Tongue (tissue), 1 donor: ENCODE measurements at regions not wholly inside any gene's neighbourhood (a gene's known extent, or its start where the extent isn't known, plus 50 kb on each side); places are given as distances from the start of the nearest gene placed in this dataset.
"Not testable (repeated sequence)": the region's sequence is repeated elsewhere in the genome, so short reads cannot be mapped to it uniquely, and the experiment has no call there.

ENCODE experiments used
- DNase-seq: peaks from one replicate; pipeline ENCODE4 v3.0.0-alpha.2; 2015

DNA sequence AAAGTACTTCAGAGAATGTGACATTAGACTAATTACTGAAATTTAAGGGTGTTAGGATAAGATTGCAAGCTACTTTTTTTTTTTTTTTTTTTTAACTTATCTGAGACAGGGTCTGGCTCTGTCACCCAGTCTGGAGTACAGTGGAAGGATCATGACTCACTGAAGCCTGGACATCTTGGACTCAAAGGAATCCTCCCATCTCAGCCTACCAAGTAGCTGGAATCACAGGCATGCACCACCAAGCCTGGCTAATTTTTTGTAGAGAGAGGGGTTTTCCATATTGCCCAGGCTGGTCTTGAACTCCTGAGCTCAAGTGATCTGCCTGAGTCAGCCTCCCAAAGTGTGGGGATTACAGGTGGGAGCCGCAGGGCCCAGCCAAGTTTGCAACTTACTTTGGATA, 1246.0 kb upstream of the ZEB2 start:
- no peak for DNase-seq

DNA sequence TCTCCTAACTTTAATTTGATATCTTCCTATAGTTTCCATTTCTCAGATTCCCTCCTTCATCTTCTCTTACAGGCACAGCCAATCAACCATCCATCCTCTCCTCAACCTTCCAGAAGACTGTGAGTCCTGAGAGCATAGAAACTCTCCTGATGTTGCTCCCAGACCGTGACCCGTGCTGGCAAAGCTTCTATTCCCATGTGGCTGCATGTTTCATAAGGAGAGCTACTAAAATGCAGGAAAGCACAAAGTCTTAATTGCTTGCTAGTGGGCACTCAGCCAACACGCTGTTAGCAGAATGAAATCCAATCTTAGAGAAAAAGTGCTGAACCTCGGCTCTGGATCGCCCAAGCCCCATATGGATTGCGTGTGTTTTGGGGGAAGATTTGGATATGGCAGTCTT, 1244.7 kb upstream of the ZEB2 start:
- peak; percentile 78 for DNase-seq

DNA sequence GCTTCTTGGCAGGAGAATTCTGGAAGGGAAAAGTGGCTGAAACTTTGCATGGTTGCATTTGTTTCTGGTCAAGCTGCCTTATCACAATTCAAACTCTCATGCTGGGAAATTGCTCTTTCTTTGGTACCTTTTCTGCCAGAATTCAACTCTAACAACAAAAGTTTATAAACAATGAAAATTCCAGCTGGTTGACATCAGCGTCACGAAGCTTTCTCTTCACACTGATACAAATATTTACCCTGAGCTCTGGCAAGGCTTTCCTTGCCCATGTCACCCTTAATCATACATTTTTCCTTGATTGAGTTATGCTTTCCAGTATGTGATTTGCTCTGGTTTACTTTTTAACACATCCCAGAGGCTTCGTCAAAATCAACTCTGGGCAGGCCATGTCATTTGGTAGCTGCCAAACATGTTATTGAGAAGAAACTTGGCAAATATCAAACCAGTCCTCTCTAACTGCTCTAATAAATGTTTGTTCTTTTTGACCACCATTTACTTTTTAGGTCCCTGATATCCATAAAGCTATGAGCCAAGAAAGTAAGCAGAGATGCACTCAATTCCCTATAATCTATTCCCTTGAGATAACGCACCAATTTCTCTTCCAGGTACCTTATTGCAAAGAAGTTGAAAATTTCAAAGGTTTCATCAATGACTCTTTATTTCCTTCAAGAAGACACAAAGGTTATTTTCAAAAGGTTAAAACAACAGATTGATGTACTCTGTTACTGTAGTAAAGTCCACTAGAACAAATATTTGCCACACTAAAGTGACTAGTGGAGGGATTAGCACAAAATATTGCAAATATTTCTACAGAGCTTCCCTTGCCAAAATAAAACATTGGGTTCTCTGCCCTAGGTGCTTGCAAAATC, 1241.1 kb upstream of the ZEB2 start:
- DNase-seq = peak; percentile 64

DNA sequence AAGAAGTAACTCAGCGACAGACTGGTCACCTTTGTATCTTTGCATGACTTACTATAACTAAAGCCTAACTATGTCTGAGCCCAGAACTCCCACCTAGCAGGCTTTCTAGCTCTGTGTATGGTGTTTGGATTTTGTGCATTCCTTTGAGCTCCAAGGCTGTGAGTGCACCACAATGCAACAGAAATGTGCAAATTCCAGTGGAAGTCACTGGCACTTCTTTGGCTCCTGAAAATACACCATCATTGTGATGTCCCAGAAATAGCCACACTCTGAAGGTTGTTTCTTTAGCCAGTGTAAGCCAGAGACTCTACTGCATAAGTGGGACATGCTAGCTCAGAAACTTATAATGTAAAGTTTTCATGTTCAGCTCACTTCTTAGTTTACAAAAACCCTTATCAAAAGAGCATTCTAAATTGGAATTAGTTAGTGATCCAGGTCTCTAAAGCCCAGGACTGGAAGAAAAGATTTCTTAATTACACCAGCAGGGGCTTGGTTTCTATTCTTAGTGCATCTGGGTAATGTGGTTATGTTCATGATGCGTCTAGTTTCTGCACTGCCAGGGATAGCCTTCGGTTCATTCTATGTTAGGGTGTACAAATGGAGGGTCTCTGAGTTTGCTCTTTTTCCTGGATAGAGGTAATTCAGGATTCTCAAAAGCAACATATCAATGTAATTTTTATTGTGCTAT, 1239.5 kb upstream of the ZEB2 start:
- no peak for DNase-seq

DNA sequence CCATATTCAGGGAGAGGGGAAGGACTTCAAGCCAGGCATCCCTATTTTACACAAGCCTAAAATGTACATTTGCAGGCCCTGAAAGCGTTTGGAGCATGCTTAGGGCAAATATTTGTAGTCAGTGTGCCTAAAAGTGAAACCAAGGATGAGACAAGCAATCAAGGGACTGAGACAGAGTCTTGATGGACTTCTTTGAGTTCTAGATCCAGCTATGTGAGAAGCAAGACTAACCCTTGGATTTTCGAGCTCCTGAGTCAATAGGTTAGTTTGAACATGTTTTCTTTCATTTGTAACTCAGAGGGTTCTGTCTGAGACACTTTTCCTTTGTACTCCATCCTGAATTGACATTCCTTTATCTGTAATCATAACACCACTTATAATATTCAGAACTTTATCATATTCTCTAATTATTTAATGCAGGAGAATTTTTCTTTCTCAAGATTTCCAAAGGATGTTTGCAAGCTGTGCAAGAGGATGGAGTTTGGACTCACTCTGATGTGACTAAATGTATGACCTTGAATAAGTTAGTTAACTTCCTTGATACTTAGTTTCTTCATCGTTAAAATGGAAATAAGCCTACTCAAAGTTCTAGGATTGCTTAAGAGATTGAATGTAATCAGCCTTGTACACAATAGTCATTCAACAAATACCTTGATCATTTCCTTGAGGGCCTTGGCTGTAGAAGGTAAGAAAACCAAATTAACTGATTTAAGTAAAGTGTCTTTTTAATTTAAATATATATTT, 1237.8 kb upstream of the ZEB2 start:
- DNase-seq = no peak

DNA sequence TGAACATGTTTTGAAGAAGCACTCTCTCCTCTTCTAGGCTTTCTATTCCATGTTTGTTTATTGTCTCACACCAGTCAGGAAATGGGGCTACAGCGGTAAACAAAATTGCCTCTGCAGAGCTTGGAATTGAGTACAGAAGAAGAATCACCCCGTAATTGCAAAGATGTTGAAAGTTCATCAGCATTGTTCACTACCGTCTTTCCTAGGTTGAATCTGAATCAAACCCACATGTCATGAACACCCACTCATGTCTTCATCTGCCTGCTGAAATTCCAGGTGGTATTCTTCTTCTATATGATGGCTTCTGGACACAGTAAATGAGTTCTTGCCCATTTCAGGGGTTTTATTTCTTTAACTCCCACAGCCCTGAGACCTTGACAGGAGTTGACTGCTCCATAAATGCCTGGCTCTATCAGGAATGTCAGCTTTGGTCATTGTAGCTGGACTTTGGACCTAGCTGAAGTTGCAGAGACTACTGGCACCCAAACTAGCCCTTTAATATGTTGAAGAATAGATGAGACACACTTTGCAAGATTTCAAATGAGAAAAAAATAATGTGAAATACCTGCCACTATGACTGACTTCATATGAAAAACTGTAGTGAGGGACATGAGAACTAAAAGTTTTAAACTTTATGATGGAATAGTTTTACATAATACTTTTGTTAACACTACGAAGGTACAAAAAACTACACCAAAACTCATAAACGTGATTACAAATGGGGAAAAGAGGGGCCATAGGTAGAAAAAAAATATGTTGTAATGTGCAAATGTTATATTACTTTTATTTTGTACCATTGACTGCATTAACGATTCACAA, 1235.3 kb upstream of the ZEB2 start:
- no peak for DNase-seq

DNA sequence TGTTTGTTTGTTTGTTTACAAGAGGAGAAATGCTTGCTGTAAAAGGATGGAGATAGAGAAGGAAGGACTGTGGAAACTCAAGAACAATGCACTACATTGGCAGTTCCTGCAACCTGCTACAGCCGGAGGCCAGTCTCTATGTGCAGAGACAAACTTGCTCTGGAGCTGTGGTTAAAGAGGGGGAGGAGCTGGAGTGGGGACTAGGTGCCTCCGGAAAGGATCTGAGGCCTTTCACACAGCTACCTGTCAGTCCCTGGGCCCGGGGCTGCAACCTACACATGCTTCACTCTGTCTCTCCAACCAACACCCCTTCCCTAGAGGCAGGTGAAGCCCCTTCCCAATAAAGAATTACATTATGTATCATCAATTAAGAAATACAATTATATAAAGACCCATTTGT, 1234.0 kb upstream of the ZEB2 start:
- DNase-seq = no peak

DNA sequence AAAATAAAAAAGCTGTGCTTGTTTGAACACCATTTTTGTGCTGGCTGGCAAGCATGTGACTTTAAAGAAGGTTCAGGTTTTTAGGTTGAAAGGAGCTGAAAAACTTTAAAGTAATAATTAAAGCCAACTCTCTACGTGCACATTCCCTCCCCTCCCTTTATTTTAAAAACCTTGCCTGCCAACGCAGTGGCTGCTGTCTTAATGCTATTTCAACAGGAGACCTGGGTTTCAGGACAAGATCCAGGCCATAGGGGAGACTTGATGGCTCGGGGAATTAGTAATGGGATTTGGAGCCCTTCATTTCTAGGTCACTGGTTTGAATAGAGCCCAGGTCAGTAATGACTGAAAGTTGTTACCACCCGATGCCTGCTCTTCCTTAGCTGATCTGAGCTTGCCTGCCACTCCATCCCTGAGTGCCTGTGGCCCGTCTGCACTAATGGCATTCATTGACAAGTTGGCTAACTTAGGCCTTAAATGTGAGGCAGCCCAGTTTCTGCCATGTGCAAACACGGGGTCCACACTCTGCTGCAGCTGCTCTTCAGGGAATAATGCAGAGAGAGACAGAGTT, 1233.2 kb upstream of the ZEB2 start:
- DNase-seq = no peak

DNA sequence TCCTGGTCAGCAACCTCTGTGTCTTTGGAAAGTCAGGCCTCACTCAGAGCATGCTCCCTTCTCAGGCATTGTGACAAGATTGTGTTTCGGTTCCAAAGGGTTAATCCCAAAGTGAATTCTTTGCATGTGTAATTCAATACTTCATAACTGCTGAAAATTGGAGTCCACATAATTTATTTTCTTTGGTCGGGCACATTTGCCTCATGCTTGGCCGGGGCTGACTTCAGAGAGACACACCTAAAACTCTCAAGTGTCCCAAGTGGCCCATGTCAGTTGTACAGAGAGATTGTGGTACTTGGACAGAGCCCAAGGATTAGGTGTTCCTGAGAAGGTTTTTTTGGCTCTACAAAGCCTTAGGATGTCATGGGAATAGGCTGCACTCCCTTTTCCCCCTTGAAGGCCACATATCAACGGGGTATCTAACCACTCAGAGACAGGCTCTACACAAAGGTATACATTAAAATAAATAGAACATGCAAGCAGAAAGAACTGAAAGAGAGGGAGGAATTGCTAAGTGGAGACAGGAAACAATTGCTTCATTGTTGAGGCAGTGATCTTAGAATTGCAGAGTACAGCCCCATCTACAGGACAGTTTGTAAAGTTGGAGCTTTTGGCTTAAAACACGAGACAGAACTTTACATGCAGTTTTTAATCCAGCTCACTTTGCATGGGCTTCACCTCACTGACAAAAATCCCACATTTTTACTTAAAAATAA, 1232.3 kb upstream of the ZEB2 start:
- peak; percentile 87 for DNase-seq

DNA sequence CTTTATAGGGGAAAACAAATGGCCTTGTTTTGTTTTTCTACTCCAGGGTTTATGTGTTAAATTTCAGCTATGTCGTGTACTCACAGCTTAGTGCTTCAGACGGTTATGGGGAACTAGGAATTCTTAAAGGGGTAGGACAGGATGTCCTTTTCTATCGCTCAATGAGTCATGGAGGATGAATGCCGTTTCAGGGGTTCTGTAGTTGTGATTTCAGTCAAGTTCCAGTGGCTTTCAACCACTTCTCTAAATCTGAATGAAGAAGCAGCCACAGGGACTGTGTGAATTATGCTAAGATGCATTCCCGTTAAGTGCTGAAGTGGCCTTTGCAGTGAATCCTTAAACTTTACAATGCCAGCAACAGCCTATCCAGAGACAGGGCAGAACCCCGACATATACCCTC, 1231.7 kb upstream of the ZEB2 start:
- peak; percentile 48 for DNase-seq

DNA sequence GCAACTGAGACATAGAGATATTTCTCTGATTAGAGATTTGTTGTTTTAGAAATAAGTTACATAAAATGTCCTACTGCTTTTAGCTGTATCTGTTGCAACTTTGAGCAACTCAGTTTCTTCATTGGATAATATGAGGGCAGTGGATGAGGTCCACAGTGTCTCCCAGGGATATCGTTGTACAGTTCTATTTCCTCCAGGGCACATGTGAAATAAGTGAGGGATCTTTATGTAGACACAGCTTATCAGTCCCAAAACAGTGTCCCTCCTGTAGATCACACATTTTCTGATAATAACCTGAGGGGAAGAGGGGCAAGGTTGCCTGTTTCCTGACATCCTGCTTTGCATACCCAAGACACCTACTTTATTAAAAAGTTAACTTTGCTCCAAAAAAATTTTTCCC, 1231.2 kb upstream of the ZEB2 start:
- no peak for DNase-seq

DNA sequence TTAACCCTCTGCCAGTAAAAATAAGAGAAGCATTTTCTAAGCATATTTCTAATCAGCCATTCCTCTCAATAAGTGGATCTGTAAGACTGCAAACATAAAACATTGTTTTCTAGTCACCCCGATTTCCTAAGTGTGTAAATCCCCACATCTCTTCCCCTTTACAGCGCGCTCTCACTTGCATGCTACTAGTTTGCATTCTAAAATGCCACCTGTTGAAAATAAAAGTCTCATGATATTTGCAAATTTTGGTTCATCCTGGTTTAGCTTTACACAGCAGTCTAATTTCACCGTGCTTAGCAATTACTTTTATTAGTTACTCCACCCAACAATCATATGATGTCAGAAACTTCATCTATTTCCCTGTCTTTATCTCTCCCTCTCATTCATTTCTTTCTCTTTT, 1230.7 kb upstream of the ZEB2 start:
- DNase-seq = no peak

DNA sequence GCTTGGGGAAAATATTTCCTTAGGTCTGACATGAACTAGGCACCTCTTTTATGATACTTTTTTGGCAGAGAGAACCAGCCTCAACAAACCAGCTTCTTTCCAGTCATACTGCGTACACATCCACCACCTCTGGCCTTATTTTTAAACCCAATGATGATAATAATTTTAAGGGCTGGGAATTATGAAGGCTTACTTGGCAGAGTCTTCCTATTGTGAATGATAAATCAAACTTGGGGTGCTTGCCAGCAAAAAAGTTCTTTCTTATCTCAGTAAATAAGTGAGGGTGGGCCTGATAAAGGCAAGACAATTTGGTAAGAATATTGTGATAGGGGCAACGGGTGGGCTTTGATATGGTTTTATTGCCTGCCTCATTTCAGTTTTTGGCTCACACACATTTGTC, 1230.2 kb upstream of the ZEB2 start:
- DNase-seq = no peak

DNA sequence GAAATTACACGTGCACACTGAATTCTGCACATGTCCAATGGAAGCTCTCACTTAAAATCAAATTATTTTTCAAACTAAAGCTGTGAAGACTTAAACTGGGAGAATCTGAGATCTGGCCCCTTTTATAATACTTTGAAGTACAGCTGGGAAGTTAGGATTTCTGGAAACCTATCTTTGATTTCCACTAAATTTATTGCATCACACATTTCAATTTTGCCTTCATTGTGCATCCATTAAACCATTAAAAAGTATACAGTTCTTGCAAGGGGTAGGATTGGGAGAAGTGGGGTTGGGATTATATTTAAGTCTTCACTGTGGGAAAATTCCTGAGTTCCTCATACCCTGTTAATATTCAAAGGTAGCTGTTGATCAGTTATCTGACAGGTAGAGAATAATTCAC, 1229.6 kb upstream of the ZEB2 start:
- no peak for DNase-seq

DNA sequence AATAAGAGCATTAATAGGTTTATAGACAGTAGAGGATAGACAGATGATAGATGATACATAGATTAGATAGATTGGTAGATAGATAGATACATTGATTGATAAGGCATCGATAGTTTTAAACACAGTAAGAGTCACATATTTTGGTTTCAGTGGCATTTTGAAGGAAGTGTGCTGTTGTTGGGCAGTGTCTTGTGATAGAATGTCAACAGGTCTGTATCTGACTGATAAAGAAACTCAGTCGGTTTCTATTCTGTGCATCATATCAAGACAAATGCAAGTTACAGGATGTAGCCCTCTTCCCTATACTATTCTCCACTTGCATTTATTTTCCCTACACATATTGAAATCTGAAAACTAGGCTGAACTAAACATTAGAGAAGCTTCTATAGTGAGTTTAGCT, 1229.0 kb upstream of the ZEB2 start:
- no peak for DNase-seq

DNA sequence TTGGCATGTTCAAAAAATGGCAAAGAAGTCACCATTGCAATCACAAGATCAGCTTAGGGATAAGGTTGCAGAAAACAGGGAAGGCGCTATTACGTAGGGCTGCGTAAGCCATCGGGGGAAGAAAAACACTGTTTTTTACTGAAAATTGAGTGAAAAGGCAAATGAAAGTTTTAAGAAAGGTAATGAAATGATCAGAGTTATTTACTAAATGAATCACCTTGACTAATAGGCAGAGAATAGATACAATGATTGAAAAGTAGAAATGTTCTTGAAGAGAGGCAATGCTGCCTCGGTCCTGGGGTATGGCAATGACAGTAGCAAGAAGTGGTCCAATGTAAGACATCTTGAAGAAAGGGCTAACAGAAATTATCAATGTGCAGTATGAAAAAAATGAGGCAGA, 1227.8 kb upstream of the ZEB2 start:
- DNase-seq = no peak

DNA sequence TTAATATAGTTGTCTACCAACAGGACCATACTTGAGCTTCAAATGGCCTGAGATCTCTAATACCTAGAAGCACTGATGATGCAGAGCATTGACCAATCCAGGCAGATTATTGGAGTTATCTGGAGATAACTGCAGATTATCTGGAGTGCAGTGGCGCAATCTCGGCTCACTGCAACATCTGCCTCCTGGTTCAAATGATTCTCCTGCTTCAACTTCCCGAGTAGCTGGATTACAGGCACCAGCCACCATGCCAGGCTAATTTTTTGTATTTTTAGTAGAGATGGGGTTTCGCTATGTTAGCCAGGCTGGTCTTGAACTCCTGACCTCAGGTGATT, 1225.4 kb upstream of the ZEB2 start:
- not testable (repeated sequence) for DNase-seq

DNA sequence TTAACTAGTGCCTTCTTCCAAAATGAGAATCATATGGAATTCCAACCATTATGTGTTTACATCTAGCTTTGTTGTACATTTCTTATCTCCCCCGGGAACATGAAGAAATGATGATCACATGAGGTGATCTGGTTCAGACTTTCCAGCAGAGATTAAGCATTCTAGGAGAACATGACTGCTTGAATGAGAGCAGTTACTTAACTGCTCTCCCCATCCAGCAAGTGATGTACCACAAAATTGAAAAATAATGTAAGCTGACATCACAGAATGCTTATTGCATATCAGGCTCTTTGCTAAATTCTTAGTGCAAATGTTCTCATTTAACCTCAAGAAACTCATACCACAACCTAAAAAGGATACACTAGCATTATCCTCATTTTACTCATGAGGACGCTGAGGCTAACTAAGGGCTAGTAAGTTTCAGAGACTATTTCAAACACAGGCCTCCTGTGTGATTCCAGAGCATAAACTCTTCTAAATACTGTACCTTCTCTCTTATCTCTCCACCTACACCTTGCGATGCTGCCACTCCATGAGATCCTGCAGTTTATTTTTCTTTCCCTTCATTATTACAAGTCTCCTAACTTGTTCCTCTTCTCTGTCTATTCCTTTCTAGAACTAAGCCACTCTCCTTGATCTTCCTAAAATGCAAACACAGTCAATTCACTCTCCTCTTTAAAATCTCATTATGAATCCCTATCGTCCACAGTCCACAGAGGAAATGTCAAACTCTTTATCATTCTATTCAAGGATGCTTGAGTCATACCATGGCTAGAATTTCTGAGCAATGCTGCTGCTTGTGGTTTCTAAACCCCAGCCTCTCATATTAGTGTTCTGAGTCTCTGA, 1224.8 kb upstream of the ZEB2 start:
- DNase-seq = no peak

DNA sequence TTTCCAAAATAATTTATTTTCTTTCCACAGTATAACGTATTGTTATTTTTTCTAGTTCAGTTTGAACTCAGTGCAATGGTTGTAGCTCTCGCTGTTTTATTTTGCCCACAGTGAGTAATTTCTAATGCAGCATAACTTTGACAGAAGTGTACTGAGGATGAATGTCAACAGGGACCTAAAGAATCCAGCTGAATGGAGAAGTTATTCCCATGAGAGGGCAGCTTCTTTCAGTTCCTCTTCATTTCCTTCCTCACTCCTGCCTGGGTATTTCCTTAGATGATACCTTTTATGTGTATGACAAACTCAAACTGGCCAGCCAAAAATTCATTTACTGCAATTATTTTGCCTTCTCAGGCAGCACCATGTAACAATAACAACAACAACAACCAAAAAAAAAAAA, 1223.1 kb upstream of the ZEB2 start:
- DNase-seq = no peak

DNA sequence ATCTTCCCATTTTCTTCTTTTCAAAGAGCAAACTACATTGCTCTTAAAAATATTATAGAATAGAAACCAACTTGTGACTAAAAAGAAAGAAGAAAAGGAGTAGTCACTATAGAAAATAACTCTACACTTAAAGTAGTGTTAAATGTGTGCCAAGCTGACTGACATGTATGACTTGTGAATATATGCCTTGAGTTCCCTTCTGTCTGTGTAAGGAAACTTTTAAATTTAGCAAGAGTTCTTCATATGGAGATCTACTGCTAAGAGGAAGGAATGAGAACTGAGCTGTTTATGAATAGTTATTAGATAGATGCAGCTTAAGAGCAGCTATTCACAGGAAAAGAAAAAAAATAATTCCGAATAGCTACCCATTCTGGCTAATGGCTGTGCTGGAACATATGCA, 1221.7 kb upstream of the ZEB2 start:
- no peak for DNase-seq

DNA sequence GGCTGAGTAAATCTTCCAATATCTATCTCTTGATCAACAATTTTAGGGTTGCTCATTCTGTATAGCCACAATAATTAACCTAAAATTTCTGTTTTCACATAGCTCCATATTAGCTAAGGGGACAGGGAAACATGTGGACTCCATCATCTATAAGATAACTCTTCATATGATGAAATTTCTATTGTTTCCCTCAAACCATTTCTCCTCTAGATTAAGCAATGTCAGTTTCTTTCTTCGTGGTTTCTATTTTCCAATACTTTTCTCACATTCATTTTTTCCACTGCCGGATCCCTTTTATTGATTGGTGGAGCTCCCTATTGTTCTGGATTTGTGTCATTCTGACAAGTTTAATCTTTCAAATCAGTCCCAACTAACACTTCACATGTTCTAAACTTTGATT, 1221.3 kb upstream of the ZEB2 start:
- DNase-seq = no peak
